ENCODE measurements at regions not wholly inside any gene's neighbourhood (a gene's known extent, or its start where the extent isn't known, plus 50 kb on each side); places are given as distances from the start of the nearest gene placed in this dataset.

GRCh38 chr1:60560701-60561100, 487.1 kb upstream of the C1orf87 start:
- DNase-seq (ENCODE audit: low read depth, low spot score), result no peak
- CTCF ChIA-PET, result no interaction called here
- H3K4me3 ChIP-seq (ENCODE audit: low read depth, low read length), result no peak overlapping the region
- TF ChIP-seq CTCF (IDR thresholded peaks at IDR 0.05; ENCODE audit: insufficient read depth, low read length, missing control alignments), result no peak
- POLR2A ChIA-PET, result no interaction called here

- TF ChIP-seq CTCF (IDR thresholded peaks at IDR 0.05; ENCODE audit: insufficient read depth, low read length, missing control alignments), result no peak
- POLR2A ChIA-PET, result no interaction called here
- no peak for DNase-seq (ENCODE audit: low read depth, low spot score)
Measured at GRCh38 chr1:60558236-60558635, 484.7 kb upstream of the C1orf87 start.

GRCh38 chr1:60553730-60554129, 480.2 kb upstream of the C1orf87 start:
- no peak for TF ChIP-seq CTCF (IDR thresholded peaks at IDR 0.05; ENCODE audit: insufficient read depth, low read length, missing control alignments)
- CTCF ChIA-PET, result no interaction called here
- DNase-seq (ENCODE audit: low read depth, low spot score), result no peak
- H3K4me3 ChIP-seq (ENCODE audit: low read depth, low read length), result no peak overlapping the region
- POLR2A ChIA-PET, result no interaction called here

More at GRCh38 chr1:60558236-60558635, 484.7 kb upstream of the C1orf87 start:
- CTCF ChIA-PET, result no interaction called here
- H3K4me3 ChIP-seq (ENCODE audit: low read depth, low read length), result no peak overlapping the region

- no peak overlapping the region for H3K4me3 ChIP-seq (ENCODE audit: low read depth, low read length)
- POLR2A ChIA-PET, result no interaction called here
- TF ChIP-seq CTCF (IDR thresholded peaks at IDR 0.05; ENCODE audit: insufficient read depth, low read length, missing control alignments), result no peak
- CTCF ChIA-PET, result no interaction called here
- no peak for DNase-seq (ENCODE audit: low read depth, low spot score)
Measured at GRCh38 chr1:60547821-60548220, 474.3 kb upstream of the C1orf87 start.

- DNase-seq (ENCODE audit: low read depth, low spot score), result no peak
- TF ChIP-seq CTCF (IDR thresholded peaks at IDR 0.05; ENCODE audit: insufficient read depth, low read length, missing control alignments), result no peak
- no peak overlapping the region for H3K4me3 ChIP-seq (ENCODE audit: low read depth, low read length)
- CTCF ChIA-PET, result no interaction called here
- POLR2A ChIA-PET, result no interaction called here
Measured at GRCh38 chr1:60541831-60542532, 468.4 kb upstream of the C1orf87 start.

- H3K4me3 ChIP-seq (ENCODE audit: low read depth, low read length), result no peak overlapping the region
- CTCF ChIA-PET, result no interaction called here
- POLR2A ChIA-PET, result no interaction called here
- TF ChIP-seq CTCF (IDR thresholded peaks at IDR 0.05; ENCODE audit: insufficient read depth, low read length, missing control alignments), result no peak
- DNase-seq (ENCODE audit: low read depth, low spot score), result no peak
Measured at GRCh38 chr1:60540141-60540540, 466.6 kb upstream of the C1orf87 start.
